Endothelial cell of umbilical vein (primary cell): ENCODE measurements at regions not wholly inside any gene's neighbourhood (a gene's known extent, or its start where the extent isn't known, plus 50 kb on each side); places are given as distances from the start of the nearest gene placed in this dataset.
"Not testable (repeated sequence)": the region's sequence is repeated elsewhere in the genome, so short reads cannot be mapped to it uniquely, and the experiment has no call there.

Source experiments
- BruUV-seq: library from RNA; stranded (reverse); fragments of 400-500 nt; replicated peaks from 2 replicates; lab custom pipeline; 2021; lab: Mats Ljungman, UMichigan
- CTCF ChIA-PET: fragments of 300-600, 350-600 bp; sonication (Branson Sonifier 250); formaldehyde crosslinking; loops from one replicate; lab custom pipeline; 2021; ENCODE audit warnings: antibody characterized with exemption, inconsistent platforms; lab: Charles Lee
- POLR2A ChIA-PET: fragments of 300-600, 350-600 bp; sonication (Branson Sonifier 250); formaldehyde crosslinking; loops from one replicate; lab custom pipeline; 2021; ENCODE audit warnings: antibody characterized with exemption, inconsistent platforms; lab: Charles Lee
- DNase-seq: peaks from one replicate; pipeline ENCODE4 v3.0.0-alpha.2; 2011; ENCODE audit warnings: low read depth, low spot score
- FAIRE-seq: peaks from 2 replicates; lab custom pipeline; 2011; peaks lifted over from hg19 to GRCh38; lab: Jason Lieb, UNC
- H2AFZ ChIP-seq: 2 replicates; pipeline ENCODE4 v1.6.0; 2012; ENCODE audit warnings: low read depth, low read length, control low read depth, inconsistent platforms
- H3K27ac ChIP-seq: 2 replicates; pipeline ENCODE4 v1.5.1; 2011; ENCODE audit warnings: low read depth, mild to moderate bottlenecking, control low read depth, low read length, moderate library complexity; ENCODE audit not compliant: insufficient read depth
- H3K27me3 ChIP-seq, 2 experiments: 2 replicates each; pipeline versions ENCODE4 v1.6.0 to v1.6.1; 2011; ENCODE audit warnings: low read length in 2 of 2, mixed read lengths in 1 of 2; ENCODE audit not compliant: control insufficient read depth in 2 of 2, insufficient read depth in 2 of 2
- H3K36me3 ChIP-seq, 2 experiments: 2 replicates in 1 of 2; 3 replicates in 1 of 2; pipeline ENCODE4 v1.5.1; 2011; ENCODE audit warnings: low read length in 2 of 2, mild to moderate bottlenecking in 1 of 2, moderate library complexity in 1 of 2; ENCODE audit not compliant: control insufficient read depth in 2 of 2, insufficient read depth in 2 of 2; ENCODE audit errors: extremely low read depth in 1 of 2
- H3K4me1 ChIP-seq: 3 replicates; pipeline ENCODE4 v1.5.1; 2011; ENCODE audit warnings: mild to moderate bottlenecking, low read length; ENCODE audit not compliant: control insufficient read depth, insufficient read depth; ENCODE audit errors: extremely low read depth
- H3K4me2 ChIP-seq: 2 replicates; pipeline ENCODE4 v1.6.1; 2011; ENCODE audit warnings: low read length, control low read depth, mixed read lengths; ENCODE audit not compliant: insufficient read depth
- H3K4me3 ChIP-seq, 3 experiments: fragments of 200-600 bp in 1 of 3; sonication (generic), shearing (Covaris generic) in 1 of 3; replicated peaks in 1 of 3; 2 replicates each; pipeline ENCODE4 v1.5.1; 2011 to 2016; ENCODE audit warnings: control low read depth in 3 of 3, low read length in 3 of 3, mild to moderate bottlenecking in 2 of 3, inconsistent platforms in 1 of 3, low read depth in 1 of 3, moderate library complexity in 1 of 3; ENCODE audit not compliant: insufficient read depth in 1 of 3
- H3K79me2 ChIP-seq: 2 replicates; pipeline ENCODE4 v1.6.0; 2012; ENCODE audit warnings: low read length, inconsistent platforms; ENCODE audit not compliant: control insufficient read depth, insufficient read depth
- H3K9ac ChIP-seq: replicated peaks from 2 replicates; pipeline ENCODE3; 2011; ENCODE audit warnings: low read length, control low read depth; ENCODE audit not compliant: insufficient read depth; ENCODE audit errors: extremely low read depth
- H3K9me1 ChIP-seq: replicated peaks from 3 replicates; pipeline ENCODE4 v1.6.0; 2011; ENCODE audit warnings: mild to moderate bottlenecking, low read length; ENCODE audit not compliant: control insufficient read depth, insufficient read depth; ENCODE audit errors: extremely low read depth
- H3K9me3 ChIP-seq: replicated peaks from 2 replicates; pipeline ENCODE4 v1.5.1; 2012; ENCODE audit warnings: low read length, inconsistent platforms; ENCODE audit not compliant: control insufficient read depth, insufficient read depth
- H4K20me1 ChIP-seq: replicated peaks from 2 replicates; pipeline ENCODE3; 2011; ENCODE audit warnings: mild to moderate bottlenecking, low read length; ENCODE audit not compliant: control insufficient read depth, insufficient read depth; ENCODE audit errors: extremely low read depth
- dilution Hi-C: fragments of 300-500 bp; cut with MboI; formaldehyde crosslinking; loops from one replicate; pipeline ENCODE4 v1.15.0; 2019; ENCODE audit warnings: low sequenced_read_pairs; ENCODE audit not compliant: extremely low pct_ligation_motif_present
- intact Hi-C: fragments of 100-400 bp; cut with micrococcal nuclease; formaldehyde crosslinking; loops from one replicate; pipeline ENCODE4 v1.10.0; 2022

DNA sequence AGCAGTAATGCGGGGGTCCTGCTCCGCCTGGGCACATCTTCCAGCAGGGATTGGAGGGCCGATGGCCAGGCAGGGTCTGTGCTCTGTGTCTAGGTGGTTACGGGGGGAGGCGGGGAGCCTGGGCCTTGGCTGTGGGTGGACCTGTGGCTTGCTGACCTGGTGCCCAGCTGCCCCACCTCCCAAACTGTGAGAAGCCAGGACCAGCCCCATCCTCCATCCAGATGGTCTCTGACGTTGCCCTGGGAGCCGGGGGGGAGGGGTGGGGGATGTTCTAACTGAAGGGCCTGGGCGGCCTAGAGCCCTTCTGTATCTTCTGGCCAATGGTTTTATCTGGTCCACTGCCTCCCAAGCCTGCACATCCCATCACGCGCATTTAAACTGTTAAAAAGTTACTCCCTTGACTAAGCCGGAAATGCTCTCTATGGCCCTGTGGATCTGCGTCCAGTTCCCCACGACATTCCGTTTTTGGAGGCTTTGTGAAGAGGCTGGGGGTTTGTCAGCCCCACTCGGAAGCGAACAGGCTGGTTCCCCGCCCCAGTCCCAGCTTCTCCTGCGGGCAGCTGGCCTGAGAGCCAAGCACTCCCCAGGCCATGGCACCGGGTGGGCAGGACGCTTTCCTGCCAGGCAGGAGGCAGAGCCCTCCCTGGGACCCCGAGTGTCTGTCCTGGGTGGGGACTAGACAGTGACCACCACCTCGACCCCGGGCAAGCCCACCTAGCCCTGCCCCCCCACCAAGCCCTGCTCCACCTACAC is 143.6 kb downstream of the IGLL1 start:
- H3K27ac ChIP-seq, H3K27me3 ChIP-seq, BruUV-seq, H3K4me3 ChIP-seq, H3K4me1 ChIP-seq, H3K9ac ChIP-seq, H3K9me3 ChIP-seq, H3K36me3 ChIP-seq, FAIRE-seq, H3K9me1 ChIP-seq, H4K20me1 ChIP-seq, dilution Hi-C loops, CTCF ChIA-PET, H2AFZ ChIP-seq, H3K4me2 ChIP-seq, POLR2A ChIA-PET, H3K79me2 ChIP-seq, DNase-seq: not testable (repeated sequence)
- intact Hi-C loops, result loop anchor here (10.0 kb wide), 1 partner anchor 98 kb away; no protein-coding TSS in a partner anchor

DNA sequence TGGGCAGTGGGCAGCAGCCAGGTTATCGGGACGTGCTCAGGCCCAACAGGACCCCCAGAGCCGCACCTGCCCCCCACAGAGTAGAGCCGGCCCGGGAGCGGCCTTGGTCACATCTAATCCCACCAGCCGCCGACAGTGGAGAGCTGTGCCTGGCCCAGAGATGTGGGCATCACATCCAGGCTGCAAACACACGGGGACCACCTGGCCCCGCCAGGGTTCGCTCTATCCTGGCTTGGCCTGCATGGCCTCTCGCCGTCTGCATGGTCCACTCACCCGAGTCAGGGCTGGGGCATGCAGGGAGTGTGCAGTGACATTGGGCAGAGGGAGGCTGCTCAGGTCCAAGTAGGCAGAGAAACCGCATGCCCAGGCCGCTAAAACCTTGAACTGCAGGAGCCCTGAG is 144.9 kb downstream of the IGLL1 start:
- dilution Hi-C loops, H3K27me3 ChIP-seq, POLR2A ChIA-PET, H3K79me2 ChIP-seq, H3K4me3 ChIP-seq, H3K9me3 ChIP-seq, CTCF ChIA-PET, H2AFZ ChIP-seq, H3K4me2 ChIP-seq, FAIRE-seq, H3K9me1 ChIP-seq, H4K20me1 ChIP-seq, BruUV-seq, H3K4me1 ChIP-seq, H3K9ac ChIP-seq, H3K27ac ChIP-seq, DNase-seq, H3K36me3 ChIP-seq: not testable (repeated sequence)
- intact Hi-C loops, result loop anchor here (10.0 kb wide), 1 partner anchor 100 kb away; no protein-coding TSS in a partner anchor

DNA sequence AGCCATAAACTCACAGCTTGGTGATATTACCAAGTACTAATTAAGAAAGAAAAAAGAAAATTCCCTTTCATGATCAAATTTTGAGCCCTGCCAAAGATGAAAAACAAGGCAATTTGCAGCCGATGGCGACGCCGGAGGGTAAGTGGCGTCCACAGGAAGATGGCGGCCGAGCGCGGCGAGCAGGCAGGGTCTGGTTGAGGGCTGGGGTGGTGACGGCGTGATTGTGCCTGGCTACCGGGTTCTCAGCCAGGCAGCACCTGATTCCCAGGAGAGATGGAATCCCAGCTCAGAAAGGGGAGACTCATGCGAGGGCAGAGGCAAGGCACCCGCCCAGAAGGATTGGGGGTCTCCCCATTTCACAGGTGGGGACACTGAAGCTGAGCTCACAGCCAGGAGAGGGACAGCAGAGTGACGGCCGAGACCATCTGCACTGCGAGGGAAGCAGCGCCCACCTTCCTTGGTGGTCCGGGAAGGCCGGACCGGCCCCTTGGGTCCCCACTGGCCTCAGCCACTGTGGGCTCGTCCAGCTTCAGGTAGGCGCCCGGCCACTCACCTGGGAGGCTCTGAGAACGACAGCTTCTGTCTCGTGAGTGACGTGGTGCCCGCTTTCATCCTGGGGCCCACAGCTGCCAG is 145.8 kb downstream of the IGLL1 start:
- dilution Hi-C loops, H3K4me3 ChIP-seq, H4K20me1 ChIP-seq, FAIRE-seq, H3K27me3 ChIP-seq, H3K4me2 ChIP-seq, H3K9me1 ChIP-seq, H3K79me2 ChIP-seq, POLR2A ChIA-PET, DNase-seq, H3K4me1 ChIP-seq, H3K9me3 ChIP-seq, BruUV-seq, H3K9ac ChIP-seq, H2AFZ ChIP-seq, H3K36me3 ChIP-seq, H3K27ac ChIP-seq: not testable (repeated sequence)
- CTCF ChIA-PET, result interaction anchor here (1.0 to 1.2 kb wide), 2 partner anchors 58 to 101 kb away, joined by 3 read pairs; no protein-coding TSS in a partner anchor
- intact Hi-C loops, result loop anchor here (10.0 kb wide), 1 partner anchor 100 kb away; no protein-coding TSS in a partner anchor
